SU-DHL-6 (cell line): ENCODE measurements at regions not wholly inside any gene's neighbourhood (a gene's known extent, or its start where the extent isn't known, plus 50 kb on each side); places are given as distances from the start of the nearest gene placed in this dataset.

ENCODE experiments used
- H2AFZ ChIP-seq: fragments of 200-600 bp; sonication (generic); 2 replicates; pipeline ENCODE4 v1.6.1; 2014; ENCODE audit warnings: low read depth, mild to moderate bottlenecking, moderate library complexity, mixed read lengths, antibody characterized with exemption, low read length; ENCODE audit not compliant: severe bottlenecking
- H3F3A ChIP-seq: fragments of 200-600 bp; shearing (Covaris generic); 2 replicates; pipeline ENCODE4 v1.6.0; 2016; ENCODE audit warnings: antibody characterized with exemption, mild to moderate bottlenecking; ENCODE audit not compliant: insufficient read depth
- H3K27ac ChIP-seq: fragments of 200-600 bp; sonication (generic); 2 replicates; pipeline ENCODE4 v1.5.1; 2016; ENCODE audit warnings: low read depth, mild to moderate bottlenecking, low read length, moderate library complexity, mixed read lengths
- H3K27me3 ChIP-seq: fragments of 200-600 bp; sonication (generic), shearing (Covaris generic); 2 replicates; pipeline ENCODE4 v1.6.0; 2014; ENCODE audit warnings: mild to moderate bottlenecking, low read length
- H3K36me3 ChIP-seq: fragments of 200-600 bp; sonication (generic); 2 replicates; pipeline ENCODE4 v1.6.1; 2014; ENCODE audit warnings: mild to moderate bottlenecking, low read length, mixed read lengths
- H3K4me2 ChIP-seq: fragments of 300-600, 200-600 bp; shearing (Covaris generic), sonication (generic); 2 replicates; pipeline ENCODE4 v1.6.0; 2014; ENCODE audit warnings: low read length, low read depth, mild to moderate bottlenecking; ENCODE audit not compliant: poor library complexity, severe bottlenecking
- H3K4me3 ChIP-seq: fragments of 200-600 bp; sonication (generic); 2 replicates; pipeline ENCODE4 v1.5.1; 2014; ENCODE audit warnings: antibody characterized with exemption, low read length, mild to moderate bottlenecking, mixed read lengths; ENCODE audit not compliant: insufficient read depth, poor library complexity, severe bottlenecking
- H3K79me2 ChIP-seq: fragments of 200-600 bp; sonication (generic); 2 replicates; pipeline ENCODE4 v1.6.1; 2014; ENCODE audit warnings: mild to moderate bottlenecking, low read length, moderate library complexity; ENCODE audit not compliant: insufficient read depth
- H3K9ac ChIP-seq: fragments of 200-600 bp; sonication (generic); 2 replicates; pipeline ENCODE4 v1.7.0; 2014; ENCODE audit warnings: mild to moderate bottlenecking, low read length
- H3K9me2 ChIP-seq: fragments of 200-600 bp; sonication (generic); replicated peaks from 2 replicates; pipeline ENCODE4 v1.6.1; 2014; ENCODE audit warnings: low read length; ENCODE audit not compliant: insufficient read depth
- H3K9me3 ChIP-seq: fragments of 200-600 bp; sonication (generic); 2 replicates; pipeline ENCODE4 v1.6.1; 2014; ENCODE audit warnings: low read length, mixed read lengths; ENCODE audit not compliant: insufficient read depth
- H4K20me1 ChIP-seq: fragments of 200-600 bp; sonication (generic); 2 replicates; pipeline ENCODE4 v1.6.1; 2014; ENCODE audit warnings: low read depth, mild to moderate bottlenecking, antibody characterized with exemption, low read length, moderate library complexity, mixed read lengths
- CTCF ChIP-seq: fragments of 200-600 bp; sonication (generic); IDR thresholded peaks from one replicate; pipeline ENCODE4 v1.5.1; 2017; ENCODE audit warnings: antibody characterized with exemption, mild to moderate bottlenecking, low read length, moderate library complexity; ENCODE audit not compliant: insufficient read depth, poor library complexity, severe bottlenecking
- EZH2phosphoT487 ChIP-seq: fragments of 200-600 bp; sonication (generic), shearing (Covaris generic); conservative IDR thresholded peaks from 2 replicates; pipeline ENCODE4 v1.6.1; 2018; ENCODE audit warnings: mild to moderate bottlenecking, antibody characterized with exemption, low read length, moderate library complexity, mixed read lengths

- Histone ChIP-seq H3K79me2 (no peaks in the 10 kb centered on the region), H3K27ac (no peak overlapping the region), H3K36me3 (no peaks in the 10 kb centered on the region), H4K20me1 (no peaks in the 10 kb centered on the region), H3K4me2 (no peak overlapping the region), H3F3A (no peaks in the 10 kb centered on the region), H3K27me3 (no peaks in the 10 kb centered on the region; the same call in 1 of the 2 replicates), H3K4me3 (no peak overlapping the region), H2AFZ (no peak overlapping the region), H3K9me2 (no peaks in the 10 kb centered on the region), H3K9ac (no peak overlapping the region), H3K9me3 (no peaks in the 10 kb centered on the region; the same call in 1 of the 2 replicates)
- TF ChIP-seq EZH2phosphoT487: no peak
- TF ChIP-seq CTCF: no peak
Measured at GRCh38 chr5:82882316-82882715, 194.9 kb downstream of the TMEM167A start.

- no peak overlapping the region for H3K4me3 ChIP-seq
- no peak overlapping the region for H3K27ac ChIP-seq
- no peaks in the 10 kb centered on the region for H4K20me1 ChIP-seq
- no peak overlapping the region for H2AFZ ChIP-seq
- no peaks in the 10 kb centered on the region for H3K9me2 ChIP-seq
- no peak overlapping the region for H3K4me2 ChIP-seq
- TF ChIP-seq EZH2phosphoT487: no peak
- no peak for TF ChIP-seq CTCF
- H3K36me3 ChIP-seq: no peaks in the 10 kb centered on the region
- H3K27me3 ChIP-seq: no peaks in the 10 kb centered on the region; the same call in 1 of the 2 replicates
- H3K9me3 ChIP-seq: no peaks in the 10 kb centered on the region; the same call in 1 of the 2 replicates
- H3K79me2 ChIP-seq: no peaks in the 10 kb centered on the region
- no peak overlapping the region for H3K9ac ChIP-seq
- no peaks in the 10 kb centered on the region for H3F3A ChIP-seq
Measured at GRCh38 chr5:82881571-82882174, 195.5 kb downstream of the TMEM167A start.

GRCh38 chr5:82879089-82879488, 198.1 kb downstream of the TMEM167A start:
- H3K9ac ChIP-seq: no peak overlapping the region

More at GRCh38 chr5:82879089-82879488, 198.1 kb downstream of the TMEM167A start:
- Histone ChIP-seq H3K9me2 (no peaks in the 10 kb centered on the region), H3K27ac (no peak overlapping the region), H3K4me3 (no peak overlapping the region), H3K27me3 (no peaks in the 10 kb centered on the region; the same call in 1 of the 2 replicates), H3K36me3 (no peaks in the 10 kb centered on the region), H3K79me2 (no peaks in the 10 kb centered on the region), H3K4me2 (no peak overlapping the region), H3F3A (no peaks in the 10 kb centered on the region), H3K9me3 (no peaks in the 10 kb centered on the region; the same call in 1 of the 2 replicates), H4K20me1 (no peaks in the 10 kb centered on the region), H2AFZ (no peak overlapping the region)
- no peak for TF ChIP-seq EZH2phosphoT487
- no peak for TF ChIP-seq CTCF
